ENCODE measurements at regions not wholly inside any gene's neighbourhood (a gene's known extent, or its start where the extent isn't known, plus 50 kb on each side); places are given as distances from the start of the nearest gene placed in this dataset.

- DNase-seq (ENCODE audit: low read depth) = no peak
- TF ChIP-seq, protein P1, sequence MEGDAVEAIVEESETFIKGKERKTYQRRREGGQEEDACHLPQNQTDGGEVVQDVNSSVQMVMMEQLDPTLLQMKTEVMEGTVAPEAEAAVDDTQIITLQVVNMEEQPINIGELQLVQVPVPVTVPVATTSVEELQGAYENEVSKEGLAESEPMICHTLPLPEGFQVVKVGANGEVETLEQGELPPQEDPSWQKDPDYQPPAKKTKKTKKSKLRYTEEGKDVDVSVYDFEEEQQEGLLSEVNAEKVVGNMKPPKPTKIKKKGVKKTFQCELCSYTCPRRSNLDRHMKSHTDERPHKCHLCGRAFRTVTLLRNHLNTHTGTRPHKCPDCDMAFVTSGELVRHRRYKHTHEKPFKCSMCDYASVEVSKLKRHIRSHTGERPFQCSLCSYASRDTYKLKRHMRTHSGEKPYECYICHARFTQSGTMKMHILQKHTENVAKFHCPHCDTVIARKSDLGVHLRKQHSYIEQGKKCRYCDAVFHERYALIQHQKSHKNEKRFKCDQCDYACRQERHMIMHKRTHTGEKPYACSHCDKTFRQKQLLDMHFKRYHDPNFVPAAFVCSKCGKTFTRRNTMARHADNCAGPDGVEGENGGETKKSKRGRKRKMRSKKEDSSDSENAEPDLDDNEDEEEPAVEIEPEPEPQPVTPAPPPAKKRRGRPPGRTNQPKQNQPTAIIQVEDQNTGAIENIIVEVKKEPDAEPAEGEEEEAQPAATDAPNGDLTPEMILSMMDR (IDR thresholded peaks at IDR 0.05; ENCODE audit: control insufficient read depth, extremely low read depth, insufficient read depth) = no peak
- H3K4me3 ChIP-seq (ENCODE audit: low read depth, low read length) = no peak overlapping the region
Observed at GRCh38 chr7:97457054-97457453, 274.8 kb upstream of the TAC1 start.

DNA sequence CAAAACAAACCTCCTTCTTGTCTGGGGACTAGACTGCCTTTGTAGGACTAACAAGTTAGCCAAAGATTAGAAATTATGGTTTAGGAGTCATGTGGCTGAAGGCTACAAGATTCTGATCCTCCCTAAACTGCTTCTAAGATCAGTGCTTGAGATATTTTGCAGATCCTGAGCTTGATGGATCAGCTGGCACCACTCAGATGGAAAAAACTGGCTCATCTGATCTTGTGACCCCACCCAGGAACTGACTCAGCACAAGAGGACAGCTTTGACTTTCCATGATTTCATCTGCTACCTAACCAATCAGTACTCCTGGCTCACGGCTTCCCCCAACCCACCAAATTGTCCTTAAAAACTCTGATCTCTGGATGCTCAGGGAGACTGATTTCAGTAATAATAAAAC lies 271.5 kb upstream of the TAC1 start:
- TF ChIP-seq, protein P1 (IDR thresholded peaks at IDR 0.05; ENCODE audit: control insufficient read depth, extremely low read depth, insufficient read depth) = no peak
- no peak overlapping the region for H3K4me3 ChIP-seq (ENCODE audit: low read depth, low read length)
- DNase-seq (ENCODE audit: low read depth) = no peak

DNA sequence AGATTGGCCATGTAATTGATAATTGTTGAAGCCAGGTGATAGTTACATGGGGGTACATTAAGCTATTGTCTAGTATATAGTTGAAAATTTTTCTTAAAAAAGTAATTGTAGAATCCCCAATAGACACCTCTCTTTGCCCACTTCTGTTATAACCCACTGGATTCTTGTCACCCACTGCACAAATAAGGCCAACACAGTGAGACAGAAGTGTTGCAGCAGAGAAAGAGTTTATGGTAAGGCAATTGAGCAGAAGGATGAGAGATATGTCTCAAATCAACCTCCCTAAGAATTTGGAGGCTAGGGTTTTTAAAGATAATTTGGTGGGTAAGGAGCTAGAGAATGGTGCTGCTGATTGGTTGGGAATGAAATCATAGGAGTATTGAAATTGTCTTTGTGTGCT lies 270.3 kb upstream of the TAC1 start:
- no peak for DNase-seq (ENCODE audit: low read depth)
- TF ChIP-seq, protein P1 (IDR thresholded peaks at IDR 0.05; ENCODE audit: control insufficient read depth, extremely low read depth, insufficient read depth) = no peak

GRCh38 chr7:97466071-97466470 lies 265.8 kb upstream of the TAC1 start:
- TF ChIP-seq, protein P1 (IDR thresholded peaks at IDR 0.05; ENCODE audit: control insufficient read depth, extremely low read depth, insufficient read depth) = no peak
- no peak overlapping the region for H3K4me3 ChIP-seq (ENCODE audit: low read depth, low read length)
- DNase-seq (ENCODE audit: low read depth) = no peak

More for the DNA sequence above, 270.3 kb upstream of the TAC1 start:
- H3K4me3 ChIP-seq (ENCODE audit: low read depth, low read length) = no peak overlapping the region

DNA sequence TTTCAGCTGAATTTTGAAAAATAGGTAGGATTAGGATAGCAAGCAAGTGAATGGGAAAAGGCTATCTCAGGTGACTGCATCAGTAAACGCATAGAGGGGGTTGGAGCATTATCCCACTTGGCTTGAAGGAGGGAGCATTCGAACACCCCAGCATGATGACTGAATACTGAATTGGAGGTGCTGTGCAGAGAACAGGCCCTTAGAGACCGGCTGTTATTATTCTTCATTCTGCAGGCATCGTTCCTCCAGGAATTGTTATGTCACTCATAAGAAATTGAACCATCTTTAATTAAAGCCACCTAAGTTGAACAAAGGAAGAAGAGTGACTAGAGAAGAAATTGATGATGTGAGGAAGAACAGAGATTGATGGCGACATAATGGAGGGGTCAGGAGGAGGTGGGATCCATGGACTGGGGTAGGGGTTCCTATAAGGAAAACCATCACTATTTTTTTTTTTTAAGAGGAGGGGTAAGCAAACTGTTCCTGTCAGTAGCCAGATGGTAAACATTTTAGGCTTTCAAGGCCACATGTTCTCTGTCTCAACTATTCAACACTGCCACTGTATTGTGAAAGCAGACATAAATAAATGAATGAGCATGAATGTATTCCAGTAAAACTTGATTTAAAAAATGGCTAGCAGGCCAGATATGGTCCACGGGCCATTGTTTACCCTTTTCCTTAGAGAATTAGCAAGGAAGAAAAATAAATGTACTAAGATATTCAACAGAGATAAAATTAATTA lies 264.7 kb upstream of the TAC1 start:
- no peak for DNase-seq (ENCODE audit: low read depth)
- TF ChIP-seq, protein P1 (IDR thresholded peaks at IDR 0.05; ENCODE audit: control insufficient read depth, extremely low read depth, insufficient read depth) = no peak
- no peak overlapping the region for H3K4me3 ChIP-seq (ENCODE audit: low read depth, low read length)

DNA sequence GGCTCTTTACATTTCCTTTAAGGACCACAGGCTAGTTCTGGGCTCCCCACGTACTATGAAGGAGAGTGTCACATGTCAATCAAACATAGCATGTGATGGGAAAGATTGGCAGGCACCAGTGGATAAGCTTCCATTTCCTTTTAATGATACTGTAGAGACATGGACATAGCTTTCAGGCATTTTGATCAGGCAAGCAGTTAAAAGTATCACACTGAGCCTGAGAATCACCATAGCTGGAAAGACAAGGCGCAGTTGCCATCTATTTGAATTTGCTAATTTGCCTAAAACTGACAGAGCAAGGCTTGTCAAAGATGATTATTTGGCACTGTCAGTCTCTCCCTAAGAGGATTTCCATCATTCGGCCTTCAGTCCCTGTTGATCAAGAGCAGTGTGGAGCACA lies 263.4 kb upstream of the TAC1 start:
- TF ChIP-seq, protein P1 (IDR thresholded peaks at IDR 0.05; ENCODE audit: control insufficient read depth, extremely low read depth, insufficient read depth) = no peak
- no peak for DNase-seq (ENCODE audit: low read depth)
- H3K4me3 ChIP-seq (ENCODE audit: low read depth, low read length) = no peak overlapping the region

GRCh38 chr7:97470726-97471125 lies 261.2 kb upstream of the TAC1 start:
- TF ChIP-seq, protein P1 (IDR thresholded peaks at IDR 0.05; ENCODE audit: control insufficient read depth, extremely low read depth, insufficient read depth) = no peak
- no peak for DNase-seq (ENCODE audit: low read depth)
- H3K4me3 ChIP-seq (ENCODE audit: low read depth, low read length) = no peak overlapping the region

Data from LNCaP clone FGC (cell line).